ENCODE measurements at regions not wholly inside any gene's neighbourhood (a gene's known extent, or its start where the extent isn't known, plus 50 kb on each side); places are given as distances from the start of the nearest gene placed in this dataset.

GRCh38 chr16:66003201-66003600, 363.3 kb upstream of the CDH5 start:
- TF ChIP-seq CTCF (IDR thresholded peaks at IDR 0.05) (no peak), TEAD1 (CRISPR knock-in tag; IDR thresholded peaks at IDR 0.05) (no peak)
- TF ChIP-seq, protein P1, sequence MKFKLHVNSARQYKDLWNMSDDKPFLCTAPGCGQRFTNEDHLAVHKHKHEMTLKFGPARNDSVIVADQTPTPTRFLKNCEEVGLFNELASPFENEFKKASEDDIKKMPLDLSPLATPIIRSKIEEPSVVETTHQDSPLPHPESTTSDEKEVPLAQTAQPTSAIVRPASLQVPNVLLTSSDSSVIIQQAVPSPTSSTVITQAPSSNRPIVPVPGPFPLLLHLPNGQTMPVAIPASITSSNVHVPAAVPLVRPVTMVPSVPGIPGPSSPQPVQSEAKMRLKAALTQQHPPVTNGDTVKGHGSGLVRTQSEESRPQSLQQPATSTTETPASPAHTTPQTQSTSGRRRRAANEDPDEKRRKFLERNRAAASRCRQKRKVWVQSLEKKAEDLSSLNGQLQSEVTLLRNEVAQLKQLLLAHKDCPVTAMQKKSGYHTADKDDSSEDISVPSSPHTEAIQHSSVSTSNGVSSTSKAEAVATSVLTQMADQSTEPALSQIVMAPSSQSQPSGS (CRISPR knock-in tag; IDR thresholded peaks at IDR 0.05; ENCODE audit: borderline replicate concordance, low read depth) = no peak
- TF ChIP-seq, protein P2, sequence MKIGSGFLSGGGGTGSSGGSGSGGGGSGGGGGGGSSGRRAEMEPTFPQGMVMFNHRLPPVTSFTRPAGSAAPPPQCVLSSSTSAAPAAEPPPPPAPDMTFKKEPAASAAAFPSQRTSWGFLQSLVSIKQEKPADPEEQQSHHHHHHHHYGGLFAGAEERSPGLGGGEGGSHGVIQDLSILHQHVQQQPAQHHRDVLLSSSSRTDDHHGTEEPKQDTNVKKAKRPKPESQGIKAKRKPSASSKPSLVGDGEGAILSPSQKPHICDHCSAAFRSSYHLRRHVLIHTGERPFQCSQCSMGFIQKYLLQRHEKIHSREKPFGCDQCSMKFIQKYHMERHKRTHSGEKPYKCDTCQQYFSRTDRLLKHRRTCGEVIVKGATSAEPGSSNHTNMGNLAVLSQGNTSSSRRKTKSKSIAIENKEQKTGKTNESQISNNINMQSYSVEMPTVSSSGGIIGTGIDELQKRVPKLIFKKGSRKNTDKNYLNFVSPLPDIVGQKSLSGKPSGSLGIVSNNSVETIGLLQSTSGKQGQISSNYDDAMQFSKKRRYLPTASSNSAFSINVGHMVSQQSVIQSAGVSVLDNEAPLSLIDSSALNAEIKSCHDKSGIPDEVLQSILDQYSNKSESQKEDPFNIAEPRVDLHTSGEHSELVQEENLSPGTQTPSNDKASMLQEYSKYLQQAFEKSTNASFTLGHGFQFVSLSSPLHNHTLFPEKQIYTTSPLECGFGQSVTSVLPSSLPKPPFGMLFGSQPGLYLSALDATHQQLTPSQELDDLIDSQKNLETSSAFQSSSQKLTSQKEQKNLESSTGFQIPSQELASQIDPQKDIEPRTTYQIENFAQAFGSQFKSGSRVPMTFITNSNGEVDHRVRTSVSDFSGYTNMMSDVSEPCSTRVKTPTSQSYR (CRISPR knock-in tag; IDR thresholded peaks at IDR 0.05) = no peak

Data from WTC11 (cell line).